Upper lobe of left lung (tissue), 4 donors: ENCODE measurements at regions not wholly inside any gene's neighbourhood (a gene's known extent, or its start where the extent isn't known, plus 50 kb on each side); places are given as distances from the start of the nearest gene placed in this dataset.

Experiments
- EP300 ChIP-seq, 4 donors: sonication (generic); formaldehyde crosslinking; IDR thresholded peaks; one replicate each; pipeline ENCODE4 v1.5.1; 2017; ENCODE audit warnings: antibody characterized with exemption in 4 of 4, control low read depth in 2 of 4
- POLR2AphosphoS5 ChIP-seq, 2 donors: sonication (generic); formaldehyde crosslinking; IDR thresholded peaks; one replicate each; pipeline ENCODE4 v1.5.1; 2017; ENCODE audit warnings: antibody characterized with exemption in 2 of 2
- TF ChIP-seq, protein P1 (sequence below), 6 experiments: fragments of 450-650 bp in 4 of 6; fragments of 200-600 bp in 2 of 6; sonication (generic) in 2 of 6; IDR thresholded peaks; one replicate each; pipeline ENCODE4 v1.5.1; 2016 to 2019; ENCODE audit warnings: antibody characterized with exemption in 6 of 6

DNA sequence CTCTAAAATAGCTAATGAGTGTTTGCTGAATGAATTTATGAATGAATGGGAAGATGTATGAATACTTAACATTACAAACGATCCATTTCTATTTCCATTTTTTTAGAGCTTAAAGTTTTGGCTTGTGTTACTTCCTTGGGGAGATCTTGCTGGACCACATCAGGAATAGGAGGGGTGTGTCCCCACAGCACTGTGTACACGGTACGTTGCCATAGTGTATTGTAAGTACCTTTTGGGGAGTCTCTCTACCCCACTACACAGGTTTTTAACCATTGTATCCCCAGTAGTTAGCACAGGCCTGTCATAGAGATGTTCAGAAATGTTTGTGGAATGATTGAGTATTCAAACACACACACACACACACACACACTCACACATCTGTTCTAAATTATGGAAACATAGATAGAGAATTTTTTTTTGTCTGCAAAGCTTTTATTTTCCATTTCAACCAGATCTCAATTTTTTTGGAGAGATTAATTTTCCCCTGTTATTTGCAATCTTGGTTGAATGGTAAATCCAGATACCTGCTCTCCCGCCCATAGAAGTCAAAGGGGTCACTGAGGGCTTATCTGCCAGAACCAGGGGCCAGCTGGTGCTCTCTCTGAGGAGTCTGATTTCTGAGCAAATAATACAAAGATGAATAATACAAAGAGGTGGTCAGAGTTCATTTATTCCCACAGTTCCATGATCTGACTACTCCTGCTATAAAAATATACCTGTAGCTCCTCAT, 471.0 kb downstream of the INSC start:
- TF ChIP-seq POLR2AphosphoS5 (IDR thresholded peaks at IDR 0.05) (no peak), EP300 (IDR thresholded peaks at IDR 0.05) (no peak)
- TF ChIP-seq, protein P1, sequence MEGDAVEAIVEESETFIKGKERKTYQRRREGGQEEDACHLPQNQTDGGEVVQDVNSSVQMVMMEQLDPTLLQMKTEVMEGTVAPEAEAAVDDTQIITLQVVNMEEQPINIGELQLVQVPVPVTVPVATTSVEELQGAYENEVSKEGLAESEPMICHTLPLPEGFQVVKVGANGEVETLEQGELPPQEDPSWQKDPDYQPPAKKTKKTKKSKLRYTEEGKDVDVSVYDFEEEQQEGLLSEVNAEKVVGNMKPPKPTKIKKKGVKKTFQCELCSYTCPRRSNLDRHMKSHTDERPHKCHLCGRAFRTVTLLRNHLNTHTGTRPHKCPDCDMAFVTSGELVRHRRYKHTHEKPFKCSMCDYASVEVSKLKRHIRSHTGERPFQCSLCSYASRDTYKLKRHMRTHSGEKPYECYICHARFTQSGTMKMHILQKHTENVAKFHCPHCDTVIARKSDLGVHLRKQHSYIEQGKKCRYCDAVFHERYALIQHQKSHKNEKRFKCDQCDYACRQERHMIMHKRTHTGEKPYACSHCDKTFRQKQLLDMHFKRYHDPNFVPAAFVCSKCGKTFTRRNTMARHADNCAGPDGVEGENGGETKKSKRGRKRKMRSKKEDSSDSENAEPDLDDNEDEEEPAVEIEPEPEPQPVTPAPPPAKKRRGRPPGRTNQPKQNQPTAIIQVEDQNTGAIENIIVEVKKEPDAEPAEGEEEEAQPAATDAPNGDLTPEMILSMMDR (IDR thresholded peaks at IDR 0.05) = no peak
